PC-9 (cell line): ENCODE measurements at regions not wholly inside any gene's neighbourhood (a gene's known extent, or its start where the extent isn't known, plus 50 kb on each side); places are given as distances from the start of the nearest gene placed in this dataset.
"Not testable (repeated sequence)": the region's sequence is repeated elsewhere in the genome, so short reads cannot be mapped to it uniquely, and the experiment has no call there.

Experiments used
- BruUV-seq: library from RNA; stranded (reverse); fragments of 400-500 nt; replicated peaks from 2 replicates; lab custom pipeline; 2021; lab: Mats Ljungman, UMichigan
- CTCF ChIA-PET: fragments of 300-600 bp; sonication (Branson Sonifier 250); formaldehyde crosslinking; loops from one replicate; lab custom pipeline; 2022; ENCODE audit warnings: antibody characterized with exemption; lab: Charles Lee
- POLR2A ChIA-PET: fragments of 300-600 bp; sonication (Branson Sonifier 250); formaldehyde crosslinking; loops from one replicate; lab custom pipeline; 2022; ENCODE audit warnings: antibody characterized with exemption; ENCODE audit not compliant: unreplicated experiment; lab: Charles Lee
- DNase-seq, 2 experiments: peaks; one replicate each; pipeline versions ENCODE4 v3.0.0 to v3.0.0-alpha.2; 2015 to 2022; ENCODE audit warnings: mixed read lengths in 1 of 2
- H2AFZ ChIP-seq: fragments of 200-600 bp; sonication (generic); 2 replicates; pipeline ENCODE4 v1.8.1; 2017; ENCODE audit warnings: antibody characterized with exemption
- H3F3A ChIP-seq: fragments of 200-600 bp; sonication (generic); 2 replicates; pipeline ENCODE4 v1.8.1; 2017; ENCODE audit warnings: antibody characterized with exemption, mild to moderate bottlenecking, low read depth; ENCODE audit not compliant: insufficient read depth
- H3K27ac ChIP-seq: fragments of 200-600 bp; sonication (generic); 2 replicates; pipeline ENCODE4 v1.6.1; 2016; ENCODE audit warnings: mixed run types
- H3K27me3 ChIP-seq: fragments of 200-600 bp; sonication (generic); 2 replicates; pipeline ENCODE4 v1.6.1; 2016; ENCODE audit warnings: low read depth, mixed run types; ENCODE audit not compliant: insufficient read depth
- H3K36me3 ChIP-seq: fragments of 200-600 bp; sonication (generic); 2 replicates; pipeline ENCODE4 v1.6.1; 2016; ENCODE audit warnings: low read depth, mixed run types
- H3K4me1 ChIP-seq: fragments of 200-600 bp; sonication (generic); replicated peaks from 2 replicates; pipeline ENCODE4 v1.6.1; 2016; ENCODE audit warnings: mixed run types; ENCODE audit not compliant: insufficient read depth
- H3K4me2 ChIP-seq: fragments of 200-600 bp; sonication (generic); 2 replicates; pipeline ENCODE4 v1.6.1; 2017; ENCODE audit warnings: mixed run types
- H3K4me3 ChIP-seq: fragments of 200-600 bp; sonication (generic); 2 replicates; pipeline ENCODE4 v1.6.1; 2016; ENCODE audit warnings: mixed run types
- H3K79me2 ChIP-seq: fragments of 200-600 bp; sonication (generic); 2 replicates; pipeline ENCODE4 v1.6.1; 2017; ENCODE audit warnings: low read depth, mixed run types
- H3K9me2 ChIP-seq: fragments of 200-600 bp; sonication (generic); 2 replicates; pipeline ENCODE4 v1.8.1; 2017; ENCODE audit warnings: mild to moderate bottlenecking; ENCODE audit not compliant: insufficient read depth
- H3K9me3 ChIP-seq: fragments of 200-600 bp; sonication (generic); 2 replicates; pipeline ENCODE4 v1.8.1; 2016; ENCODE audit warnings: low read depth; ENCODE audit not compliant: insufficient read depth
- H4K20me1 ChIP-seq: fragments of 200-600 bp; sonication (generic); 2 replicates; pipeline ENCODE4 v1.8.1; 2017; ENCODE audit not compliant: insufficient read depth
- CTCF ChIP-seq: fragments of 200-600 bp; sonication (generic); conservative IDR thresholded peaks from 2 replicates; pipeline ENCODE4 v1.6.1; 2017; ENCODE audit warnings: mixed run types, antibody characterized with exemption, mild to moderate bottlenecking, moderate library complexity
- EZH2 ChIP-seq: fragments of 200-600 bp; sonication (generic); IDR thresholded peaks from 2 replicates; pipeline ENCODE4 v1.8.0; 2017; ENCODE audit warnings: antibody characterized with exemption, low read depth
- intact Hi-C: fragments of 100-400 bp; cut with micrococcal nuclease; formaldehyde crosslinking; loops from one replicate; pipeline ENCODE4 v1.10.0; 2022; ENCODE audit not compliant: unreplicated experiment

GRCh38 chrX:140086691-140087090, 121.4 kb upstream of the CXorf66 start:
- no peaks in the 10 kb centered on the region; the same call in 1 of the 2 replicates for H3K9me2 ChIP-seq
- H2AFZ ChIP-seq = no peak overlapping the region
- no peaks in the 10 kb centered on the region for H4K20me1 ChIP-seq
- H3K4me3 ChIP-seq = no peak overlapping the region
- H3K4me1 ChIP-seq = no peaks in the 10 kb centered on the region
- H3K36me3 ChIP-seq = no peaks in the 10 kb centered on the region
- intact Hi-C loops = no loop called here
- no peak for DNase-seq
- H3F3A ChIP-seq = no peaks in the 10 kb centered on the region
- TF ChIP-seq EZH2 = no peak
- TF ChIP-seq CTCF = no peak
- H3K9me3 ChIP-seq = no peaks in the 10 kb centered on the region
- no peak overlapping the region for H3K27ac ChIP-seq
- H3K79me2 ChIP-seq = no peaks in the 10 kb centered on the region
- H3K4me2 ChIP-seq = no peak overlapping the region
- BruUV-seq = no TSS peak
- no peaks in the 10 kb centered on the region for H3K27me3 ChIP-seq
- POLR2A ChIA-PET = no interaction called here
- CTCF ChIA-PET = no interaction called here

- H3K36me3 ChIP-seq, CTCF ChIA-PET, H4K20me1 ChIP-seq, H3K4me3 ChIP-seq, H3K9me2 ChIP-seq, H3K27ac ChIP-seq, POLR2A ChIA-PET, H3K27me3 ChIP-seq, H3K4me2 ChIP-seq, H3K9me3 ChIP-seq, H3K4me1 ChIP-seq, BruUV-seq, H3F3A ChIP-seq, intact Hi-C loops, H2AFZ ChIP-seq, DNase-seq, H3K79me2 ChIP-seq: not testable (repeated sequence)
These were observed 109.5 kb upstream of the CXorf66 start for GRCh38 chrX:140074851-140075250.

- H3F3A ChIP-seq = no peaks in the 10 kb centered on the region
- H3K4me3 ChIP-seq = no peak overlapping the region
- no peaks in the 10 kb centered on the region for H3K36me3 ChIP-seq
- TF ChIP-seq CTCF = no peak
- no peak for TF ChIP-seq EZH2
- no peaks in the 10 kb centered on the region for H3K4me1 ChIP-seq
- peaks cover 17% of the 10 kb centered on the region for H3K27me3 ChIP-seq
- no peak overlapping the region for H3K27ac ChIP-seq
- H3K79me2 ChIP-seq = no peaks in the 10 kb centered on the region
- H4K20me1 ChIP-seq = no peaks in the 10 kb centered on the region
- intact Hi-C loops = no loop called here
- BruUV-seq = no TSS peak
- no peak overlapping the region for H3K4me2 ChIP-seq
- H3K9me3 ChIP-seq = no peaks in the 10 kb centered on the region
- ChIA-PET CTCF (no interaction called here), POLR2A (no interaction called here)
- no peak overlapping the region for H2AFZ ChIP-seq
- H3K9me2 ChIP-seq = no peaks in the 10 kb centered on the region
- no peak for DNase-seq
These were observed 105.7 kb upstream of the CXorf66 start for GRCh38 chrX:140071037-140071436.

GRCh38 chrX:140065961-140066662, 100.8 kb upstream of the CXorf66 start:
- H3K27ac ChIP-seq = no peak overlapping the region
- peaks cover 18% of the 10 kb centered on the region for H3K27me3 ChIP-seq
- H3K4me3 ChIP-seq = no peak overlapping the region
- no peaks in the 10 kb centered on the region for H3K9me2 ChIP-seq
- ChIA-PET CTCF (no interaction called here), POLR2A (no interaction called here)
- no TSS peak for BruUV-seq
- H4K20me1 ChIP-seq = no peaks in the 10 kb centered on the region
- H3K4me1 ChIP-seq = no peaks in the 10 kb centered on the region
- H3K79me2 ChIP-seq = no peaks in the 10 kb centered on the region
- no peak overlapping the region for H3K4me2 ChIP-seq
- H3K9me3 ChIP-seq = no peaks in the 10 kb centered on the region
- no peak overlapping the region for H2AFZ ChIP-seq
- no peaks in the 10 kb centered on the region for H3K36me3 ChIP-seq
- intact Hi-C loops = no loop called here
- TF ChIP-seq CTCF (no peak), EZH2 (no peak)
- no peaks in the 10 kb centered on the region for H3F3A ChIP-seq
- no peak for DNase-seq
